ENCODE measurements at regions not wholly inside any gene's neighbourhood (a gene's known extent, or its start where the extent isn't known, plus 50 kb on each side); places are given as distances from the start of the nearest gene placed in this dataset.

DNA sequence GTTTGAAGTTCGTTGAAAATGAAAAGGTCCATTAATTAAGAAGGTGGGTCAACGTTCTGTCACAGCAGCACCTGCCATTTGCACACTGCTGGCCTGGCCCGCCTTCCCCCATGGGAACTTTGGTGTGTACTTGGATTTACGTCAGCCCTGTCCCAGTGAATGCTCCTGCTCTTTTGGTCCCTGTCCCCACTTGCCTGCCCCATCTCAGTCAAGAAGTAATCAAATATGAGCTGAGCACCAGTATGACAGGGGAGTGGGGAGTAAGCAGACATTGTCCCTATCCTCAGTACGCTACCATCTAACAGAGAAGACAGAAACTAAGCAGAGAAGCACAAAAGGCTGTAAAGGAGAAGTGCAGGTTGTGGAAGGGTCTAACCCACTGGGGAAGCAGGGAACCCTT is 65.1 kb downstream of the SLC4A3 start:
- Histone ChIP-seq H3K79me2 (ENCODE audit: insufficient read depth, low read length) (no peaks in the 10 kb centered on the region), H2AFZ (ENCODE audit: low read length) (no peak overlapping the region), H3K27ac (ENCODE audit: low read depth, low read length) (no peak overlapping the region), H3K4me1 (ENCODE audit: insufficient read depth, low read length) (peaks cover 31% of the 10 kb centered on the region), H3K27me3 (ENCODE audit: insufficient read depth, low read length) (peaks cover 15% of the 10 kb centered on the region), H3K4me3 (ENCODE audit: insufficient read depth, low read length) (no peak overlapping the region), H3K4me2 (ENCODE audit: insufficient read depth, low read length) (no peak overlapping the region), H3K36me3 (ENCODE audit: insufficient read depth, low read length) (no peaks in the 10 kb centered on the region), H4K20me1 (ENCODE audit: insufficient read depth, low read length) (no peaks in the 10 kb centered on the region), H3K9me3 (ENCODE audit: low read depth, low read length) (no peaks in the 10 kb centered on the region)
- TF ChIP-seq, protein P1, sequence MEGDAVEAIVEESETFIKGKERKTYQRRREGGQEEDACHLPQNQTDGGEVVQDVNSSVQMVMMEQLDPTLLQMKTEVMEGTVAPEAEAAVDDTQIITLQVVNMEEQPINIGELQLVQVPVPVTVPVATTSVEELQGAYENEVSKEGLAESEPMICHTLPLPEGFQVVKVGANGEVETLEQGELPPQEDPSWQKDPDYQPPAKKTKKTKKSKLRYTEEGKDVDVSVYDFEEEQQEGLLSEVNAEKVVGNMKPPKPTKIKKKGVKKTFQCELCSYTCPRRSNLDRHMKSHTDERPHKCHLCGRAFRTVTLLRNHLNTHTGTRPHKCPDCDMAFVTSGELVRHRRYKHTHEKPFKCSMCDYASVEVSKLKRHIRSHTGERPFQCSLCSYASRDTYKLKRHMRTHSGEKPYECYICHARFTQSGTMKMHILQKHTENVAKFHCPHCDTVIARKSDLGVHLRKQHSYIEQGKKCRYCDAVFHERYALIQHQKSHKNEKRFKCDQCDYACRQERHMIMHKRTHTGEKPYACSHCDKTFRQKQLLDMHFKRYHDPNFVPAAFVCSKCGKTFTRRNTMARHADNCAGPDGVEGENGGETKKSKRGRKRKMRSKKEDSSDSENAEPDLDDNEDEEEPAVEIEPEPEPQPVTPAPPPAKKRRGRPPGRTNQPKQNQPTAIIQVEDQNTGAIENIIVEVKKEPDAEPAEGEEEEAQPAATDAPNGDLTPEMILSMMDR (IDR thresholded peaks at IDR 0.05; ENCODE audit: extremely low read depth, low read depth, low read length), result no peak
- DNase-seq (ENCODE audit: insufficient read length, low spot score, missing footprints), result no peak

DNA sequence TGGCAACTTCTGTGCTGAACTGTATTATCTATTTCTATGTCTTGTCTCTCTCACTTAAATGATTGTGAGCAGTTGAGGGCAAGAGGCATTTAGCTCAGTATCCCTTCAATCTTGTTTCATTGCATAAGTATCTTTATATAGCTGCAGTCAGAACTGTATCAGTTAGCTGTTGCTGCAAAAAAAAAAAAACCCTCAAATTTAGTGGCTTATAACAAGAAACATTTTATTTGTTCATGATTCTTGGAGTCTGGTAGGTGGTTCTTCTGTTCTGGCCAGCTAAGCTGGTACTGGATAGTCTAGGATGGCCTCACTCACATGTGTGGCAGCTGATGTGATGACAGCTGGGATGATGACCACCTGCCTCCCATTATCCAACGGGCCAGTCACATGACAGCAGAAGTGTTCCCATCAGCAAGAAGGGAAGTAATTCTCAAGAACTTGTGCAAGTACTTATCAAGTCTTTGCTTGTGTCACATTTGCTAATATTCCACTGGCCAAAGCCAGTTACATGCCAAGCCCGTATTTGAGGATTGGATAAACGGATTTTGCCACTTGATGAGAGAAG is 67.8 kb downstream of the SLC4A3 start:
- TF ChIP-seq, protein P1 (IDR thresholded peaks at IDR 0.05; ENCODE audit: extremely low read depth, low read depth, low read length), result no peak
- H3K9me3 ChIP-seq (ENCODE audit: low read depth, low read length), result no peaks in the 10 kb centered on the region
- H3K4me2 ChIP-seq (ENCODE audit: insufficient read depth, low read length), result no peak overlapping the region
- no peak overlapping the region for H3K4me3 ChIP-seq (ENCODE audit: insufficient read depth, low read length)
- H3K36me3 ChIP-seq (ENCODE audit: insufficient read depth, low read length), result no peaks in the 10 kb centered on the region
- H3K27ac ChIP-seq (ENCODE audit: low read depth, low read length), result no peak overlapping the region
- H3K4me1 ChIP-seq (ENCODE audit: insufficient read depth, low read length), result peaks cover 9% of the 10 kb centered on the region
- H3K79me2 ChIP-seq (ENCODE audit: insufficient read depth, low read length), result no peaks in the 10 kb centered on the region
- H3K27me3 ChIP-seq (ENCODE audit: insufficient read depth, low read length), result peaks cover 41% of the 10 kb centered on the region
- no peak for DNase-seq (ENCODE audit: insufficient read length, low spot score, missing footprints)
- no peak overlapping the region for H2AFZ ChIP-seq (ENCODE audit: low read length)
- no peaks in the 10 kb centered on the region for H4K20me1 ChIP-seq (ENCODE audit: insufficient read depth, low read length)

DNA sequence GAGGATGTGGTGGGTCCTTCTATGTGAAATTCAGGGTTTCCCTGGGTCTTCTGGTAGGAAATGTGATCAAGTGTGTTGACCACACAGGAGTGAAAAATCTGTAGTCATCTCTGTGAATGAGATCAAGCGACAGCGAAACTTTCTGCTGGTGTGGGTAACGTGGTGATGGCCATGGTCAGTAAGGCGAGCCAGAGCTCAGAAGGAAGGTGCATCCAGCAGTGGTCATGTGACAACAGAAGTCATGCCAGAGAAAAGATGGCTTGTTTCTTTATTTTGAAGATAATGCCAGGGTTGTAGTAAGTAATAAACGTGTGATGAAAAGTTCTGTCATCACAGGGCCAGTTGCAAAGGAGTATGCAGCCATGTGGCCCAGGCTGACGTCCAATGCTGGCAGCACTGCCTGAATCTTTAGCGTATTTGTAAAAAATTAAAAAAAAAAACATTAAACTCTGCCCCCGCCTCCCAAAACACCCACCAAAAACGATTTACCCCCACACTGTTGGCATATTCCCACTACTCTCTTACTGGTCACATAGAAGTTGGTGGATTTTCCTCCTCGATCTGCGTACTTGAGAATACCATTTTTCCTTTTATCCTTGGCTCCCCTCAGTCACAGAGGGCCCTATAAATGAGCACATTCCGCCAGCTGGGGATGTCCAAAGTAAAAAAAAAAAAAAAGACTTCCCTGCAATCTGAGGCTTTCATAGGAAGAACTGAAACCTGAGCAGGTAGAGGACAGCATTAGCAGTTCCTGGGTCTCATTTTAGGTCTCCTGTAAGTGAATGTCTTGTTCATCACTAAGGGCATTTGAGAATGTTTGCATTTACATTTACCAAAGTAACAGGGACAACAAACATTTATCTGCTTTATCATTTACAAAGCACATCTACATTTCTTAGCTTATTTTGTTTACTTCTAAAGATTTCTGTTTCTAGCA is 70.6 kb downstream of the SLC4A3 start:
- Histone ChIP-seq H3K27ac (ENCODE audit: low read depth, low read length) (no peak overlapping the region), H4K20me1 (ENCODE audit: insufficient read depth, low read length) (no peaks in the 10 kb centered on the region), H2AFZ (ENCODE audit: low read length) (no peak overlapping the region), H3K36me3 (ENCODE audit: insufficient read depth, low read length) (no peaks in the 10 kb centered on the region), H3K27me3 (ENCODE audit: insufficient read depth, low read length) (peaks cover 41% of the 10 kb centered on the region), H3K79me2 (ENCODE audit: insufficient read depth, low read length) (no peaks in the 10 kb centered on the region), H3K9me3 (ENCODE audit: low read depth, low read length) (no peaks in the 10 kb centered on the region), H3K4me2 (ENCODE audit: insufficient read depth, low read length) (no peak overlapping the region), H3K4me1 (ENCODE audit: insufficient read depth, low read length) (peaks cover 1% of the 10 kb centered on the region), H3K4me3 (ENCODE audit: insufficient read depth, low read length) (no peak overlapping the region)
- no peak for DNase-seq (ENCODE audit: insufficient read length, low spot score, missing footprints)
- TF ChIP-seq, protein P1 (IDR thresholded peaks at IDR 0.05; ENCODE audit: extremely low read depth, low read depth, low read length), result no peak

DNA sequence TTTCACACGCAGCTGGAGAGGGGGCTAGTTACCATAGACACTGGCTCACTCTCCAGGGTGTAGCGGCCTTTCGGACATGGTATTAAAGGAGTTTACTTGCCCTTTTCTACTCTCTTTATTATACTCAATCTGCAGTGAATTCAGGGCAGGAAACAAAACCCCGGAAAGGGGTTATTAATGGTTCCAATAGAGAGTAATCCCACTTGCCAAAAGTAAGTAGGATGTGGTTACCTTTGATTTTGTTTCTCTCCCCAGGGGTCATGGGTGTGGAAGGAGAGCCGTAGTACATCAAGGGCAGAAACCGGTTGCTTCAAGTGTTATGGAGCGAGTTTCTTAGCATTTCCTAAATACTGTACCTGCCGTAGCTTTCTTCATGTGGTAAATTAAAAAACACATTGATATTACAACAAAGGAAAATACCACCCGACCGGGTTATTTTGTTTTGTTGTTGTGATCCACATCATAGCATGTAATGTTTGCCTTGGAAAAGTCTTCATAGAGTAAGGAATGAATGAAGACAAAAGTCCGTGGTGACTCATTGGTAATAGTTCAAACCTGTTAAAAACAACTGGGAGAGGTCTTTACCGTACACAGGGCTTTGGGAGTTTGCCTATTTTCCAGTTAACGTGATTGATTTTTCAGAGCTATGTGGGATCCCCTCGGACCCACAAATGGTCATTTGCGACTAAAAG is 71.5 kb downstream of the SLC4A3 start:
- Histone ChIP-seq H3K36me3 (ENCODE audit: insufficient read depth, low read length) (no peaks in the 10 kb centered on the region), H3K4me3 (ENCODE audit: insufficient read depth, low read length) (no peak overlapping the region), H3K9me3 (ENCODE audit: low read depth, low read length) (no peaks in the 10 kb centered on the region), H4K20me1 (ENCODE audit: insufficient read depth, low read length) (no peaks in the 10 kb centered on the region), H3K27ac (ENCODE audit: low read depth, low read length) (no peak overlapping the region), H3K27me3 (ENCODE audit: insufficient read depth, low read length) (peaks cover 41% of the 10 kb centered on the region), H3K4me1 (ENCODE audit: insufficient read depth, low read length) (peaks cover 5% of the 10 kb centered on the region), H2AFZ (ENCODE audit: low read length) (no peak overlapping the region), H3K79me2 (ENCODE audit: insufficient read depth, low read length) (no peaks in the 10 kb centered on the region), H3K4me2 (ENCODE audit: insufficient read depth, low read length) (no peak overlapping the region)
- no peak for DNase-seq (ENCODE audit: insufficient read length, low spot score, missing footprints)
- TF ChIP-seq, protein P1 (IDR thresholded peaks at IDR 0.05; ENCODE audit: extremely low read depth, low read depth, low read length), result no peak
